ENCODE measurements at regions not wholly inside any gene's neighbourhood (a gene's known extent, or its start where the extent isn't known, plus 50 kb on each side); places are given as distances from the start of the nearest gene placed in this dataset.
"Not testable (repeated sequence)": the region's sequence is repeated elsewhere in the genome, so short reads cannot be mapped to it uniquely, and the experiment has no call there.

DNA sequence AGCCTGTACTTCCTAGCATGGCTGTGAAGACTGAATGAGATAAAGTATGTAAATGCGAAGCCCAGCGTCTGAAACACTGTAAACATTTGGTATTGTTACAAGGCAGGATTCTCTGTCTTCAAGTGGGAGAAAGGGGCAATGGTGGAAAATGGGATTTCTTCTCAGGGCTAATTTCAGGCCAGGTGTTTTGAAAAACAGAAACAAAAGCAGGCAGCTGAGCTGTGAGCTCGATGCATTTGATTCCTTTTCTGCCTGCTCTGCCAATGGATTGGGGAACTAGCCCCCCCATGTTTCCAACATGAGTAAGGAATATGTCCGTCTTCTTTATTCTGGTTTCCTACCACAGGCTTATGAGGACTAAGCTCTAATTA lies 732.1 kb upstream of the AUTS2 start:
- TF ChIP-seq, protein P1, sequence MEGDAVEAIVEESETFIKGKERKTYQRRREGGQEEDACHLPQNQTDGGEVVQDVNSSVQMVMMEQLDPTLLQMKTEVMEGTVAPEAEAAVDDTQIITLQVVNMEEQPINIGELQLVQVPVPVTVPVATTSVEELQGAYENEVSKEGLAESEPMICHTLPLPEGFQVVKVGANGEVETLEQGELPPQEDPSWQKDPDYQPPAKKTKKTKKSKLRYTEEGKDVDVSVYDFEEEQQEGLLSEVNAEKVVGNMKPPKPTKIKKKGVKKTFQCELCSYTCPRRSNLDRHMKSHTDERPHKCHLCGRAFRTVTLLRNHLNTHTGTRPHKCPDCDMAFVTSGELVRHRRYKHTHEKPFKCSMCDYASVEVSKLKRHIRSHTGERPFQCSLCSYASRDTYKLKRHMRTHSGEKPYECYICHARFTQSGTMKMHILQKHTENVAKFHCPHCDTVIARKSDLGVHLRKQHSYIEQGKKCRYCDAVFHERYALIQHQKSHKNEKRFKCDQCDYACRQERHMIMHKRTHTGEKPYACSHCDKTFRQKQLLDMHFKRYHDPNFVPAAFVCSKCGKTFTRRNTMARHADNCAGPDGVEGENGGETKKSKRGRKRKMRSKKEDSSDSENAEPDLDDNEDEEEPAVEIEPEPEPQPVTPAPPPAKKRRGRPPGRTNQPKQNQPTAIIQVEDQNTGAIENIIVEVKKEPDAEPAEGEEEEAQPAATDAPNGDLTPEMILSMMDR (conservative IDR thresholded peaks at IDR 0.05; ENCODE audit: low read depth, low read length): no peak
- no peak for TF ChIP-seq EZH2 (IDR thresholded peaks at IDR 0.05; ENCODE audit: borderline replicate concordance, low read depth, low read length, poor library complexity, severe bottlenecking)
- Histone ChIP-seq H3K27me3 (replicated peaks; ENCODE audit: insufficient read depth, low read depth, low read length, poor library complexity) (no peaks in the 10 kb centered on the region), H3K4me1 (ENCODE audit: insufficient read depth, low read length, poor library complexity, severe bottlenecking) (no peaks in the 10 kb centered on the region), H3K4me3 (ENCODE audit: low read depth, low read length, poor library complexity, severe bottlenecking) (no peak overlapping the region), H3K36me3 (ENCODE audit: insufficient read depth, low read length, poor library complexity, severe bottlenecking) (no peaks in the 10 kb centered on the region), H3K9me3 (ENCODE audit: low read depth, low read length, poor library complexity, severe bottlenecking) (no peaks in the 10 kb centered on the region), H3K27ac (ENCODE audit: low read depth, low read length, poor library complexity, severe bottlenecking) (no peak overlapping the region)
- no peak for DNase-seq (ENCODE audit: low spot score)
- BruUV-seq (replicated peaks): no TSS peak
- ChIA-PET POLR2A (ENCODE audit: low non-redundant PET) (no interaction called here), CTCF (no interaction called here)
- intact Hi-C loops (cut with micrococcal nuclease; ENCODE audit: unreplicated experiment): no loop called here

DNA sequence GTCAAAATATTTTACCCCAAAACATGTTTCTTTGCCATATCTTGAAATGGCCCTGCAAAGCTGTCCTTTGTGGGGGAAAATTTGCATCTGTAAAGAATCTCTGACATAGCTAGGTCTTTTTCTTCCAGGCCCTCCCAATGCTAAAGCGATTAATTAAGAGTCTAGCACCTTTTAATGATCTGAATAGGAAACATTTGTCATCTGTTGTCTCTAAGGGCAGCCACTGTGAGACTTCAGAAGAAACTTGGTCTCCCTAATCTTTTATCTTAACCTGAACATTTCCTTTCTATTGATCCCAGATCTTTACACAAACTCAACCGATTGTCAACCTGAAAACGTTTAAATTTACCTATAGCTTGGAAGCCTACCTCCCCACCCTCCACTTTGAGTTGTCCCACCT lies 731.6 kb upstream of the AUTS2 start:
- H3K4me1 ChIP-seq (ENCODE audit: insufficient read depth, low read length, poor library complexity, severe bottlenecking); BruUV-seq (replicated peaks); intact Hi-C loops (cut with micrococcal nuclease; ENCODE audit: unreplicated experiment); H3K4me3 ChIP-seq (ENCODE audit: low read depth, low read length, poor library complexity, severe bottlenecking); DNase-seq (ENCODE audit: low spot score); POLR2A ChIA-PET (ENCODE audit: low non-redundant PET); H3K9me3 ChIP-seq (ENCODE audit: low read depth, low read length, poor library complexity, severe bottlenecking); CTCF ChIA-PET; H3K27ac ChIP-seq (ENCODE audit: low read depth, low read length, poor library complexity, severe bottlenecking); H3K36me3 ChIP-seq (ENCODE audit: insufficient read depth, low read length, poor library complexity, severe bottlenecking); H3K27me3 ChIP-seq (replicated peaks; ENCODE audit: insufficient read depth, low read depth, low read length, poor library complexity): not testable (repeated sequence)

DNA sequence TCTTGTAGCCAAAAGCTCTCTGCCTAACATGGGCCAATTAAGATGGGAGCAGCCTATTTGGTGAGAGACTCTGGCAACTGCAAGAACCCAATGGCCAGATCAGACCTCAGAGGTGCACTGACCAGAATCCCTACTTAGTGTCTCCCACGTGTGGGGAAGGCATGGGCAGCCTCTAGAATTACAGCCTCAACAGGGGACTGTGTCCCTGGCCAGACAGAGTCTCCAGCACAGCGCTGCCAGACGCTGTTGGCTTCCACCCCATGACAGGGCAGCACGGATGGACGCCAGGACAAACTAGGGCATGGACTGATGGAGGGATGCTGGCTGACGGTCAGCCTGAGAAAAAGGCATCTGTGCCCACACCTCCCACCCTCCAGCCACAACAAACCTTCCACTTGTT lies 729.3 kb upstream of the AUTS2 start:
- H3K4me3 ChIP-seq (ENCODE audit: low read depth, low read length, poor library complexity, severe bottlenecking): no peak overlapping the region
- no TSS peak for BruUV-seq (replicated peaks)
- no peak for DNase-seq (ENCODE audit: low spot score)
- no peaks in the 10 kb centered on the region for H3K9me3 ChIP-seq (ENCODE audit: low read depth, low read length, poor library complexity, severe bottlenecking)
- H3K27me3 ChIP-seq (replicated peaks; ENCODE audit: insufficient read depth, low read depth, low read length, poor library complexity): no peaks in the 10 kb centered on the region
- no peak overlapping the region for H3K27ac ChIP-seq (ENCODE audit: low read depth, low read length, poor library complexity, severe bottlenecking)
- TF ChIP-seq, protein P1 (conservative IDR thresholded peaks at IDR 0.05; ENCODE audit: low read depth, low read length): no peak
- TF ChIP-seq EZH2 (IDR thresholded peaks at IDR 0.05; ENCODE audit: borderline replicate concordance, low read depth, low read length, poor library complexity, severe bottlenecking): no peak
- POLR2A ChIA-PET (ENCODE audit: low non-redundant PET): no interaction called here
- H3K36me3 ChIP-seq (ENCODE audit: insufficient read depth, low read length, poor library complexity, severe bottlenecking): no peaks in the 10 kb centered on the region
- no peaks in the 10 kb centered on the region for H3K4me1 ChIP-seq (ENCODE audit: insufficient read depth, low read length, poor library complexity, severe bottlenecking)
- intact Hi-C loops (cut with micrococcal nuclease; ENCODE audit: unreplicated experiment): no loop called here
- CTCF ChIA-PET: no interaction called here

DNA sequence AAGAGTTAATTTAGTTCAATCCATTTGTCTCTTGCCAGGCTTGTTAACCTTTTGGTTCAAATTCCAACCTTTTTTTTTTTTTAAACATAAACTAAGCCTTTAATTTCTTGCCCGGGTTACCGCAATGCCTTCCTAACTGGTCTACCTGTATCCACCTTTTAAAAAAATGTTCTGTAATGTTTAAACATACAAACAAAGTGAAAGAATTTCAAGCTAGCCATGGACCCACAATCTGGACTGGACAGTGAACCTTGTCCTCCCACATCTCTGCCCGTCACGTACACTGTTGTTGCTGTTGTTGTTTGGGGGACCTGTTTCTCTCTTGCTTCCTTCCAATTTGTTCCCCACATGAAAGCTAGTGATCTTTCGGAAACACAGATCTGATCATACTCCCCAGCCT lies 724.7 kb upstream of the AUTS2 start:
- TF ChIP-seq, protein P1 (conservative IDR thresholded peaks at IDR 0.05; ENCODE audit: low read depth, low read length): no peak
- TF ChIP-seq EZH2 (IDR thresholded peaks at IDR 0.05; ENCODE audit: borderline replicate concordance, low read depth, low read length, poor library complexity, severe bottlenecking): no peak
- H3K4me3 ChIP-seq (ENCODE audit: low read depth, low read length, poor library complexity, severe bottlenecking): no peak overlapping the region
- DNase-seq (ENCODE audit: low spot score): no peak
- intact Hi-C loops (cut with micrococcal nuclease; ENCODE audit: unreplicated experiment): no loop called here
- no peaks in the 10 kb centered on the region for H3K27me3 ChIP-seq (replicated peaks; ENCODE audit: insufficient read depth, low read depth, low read length, poor library complexity)
- POLR2A ChIA-PET (ENCODE audit: low non-redundant PET): no interaction called here
- H3K4me1 ChIP-seq (ENCODE audit: insufficient read depth, low read length, poor library complexity, severe bottlenecking): no peaks in the 10 kb centered on the region
- BruUV-seq (replicated peaks): no TSS peak
- H3K36me3 ChIP-seq (ENCODE audit: insufficient read depth, low read length, poor library complexity, severe bottlenecking): no peaks in the 10 kb centered on the region
- CTCF ChIA-PET: no interaction called here
- H3K9me3 ChIP-seq (ENCODE audit: low read depth, low read length, poor library complexity, severe bottlenecking): no peaks in the 10 kb centered on the region
- no peak overlapping the region for H3K27ac ChIP-seq (ENCODE audit: low read depth, low read length, poor library complexity, severe bottlenecking)

Data from A673 (cell line).